ENCODE measurements at regions not wholly inside any gene's neighbourhood (a gene's known extent, or its start where the extent isn't known, plus 50 kb on each side); places are given as distances from the start of the nearest gene placed in this dataset.

GRCh38 chr5:39740404-39740803 is 315.6 kb upstream of the DAB2 start:
- TF ChIP-seq CTCF (IDR thresholded peaks at IDR 0.05; ENCODE audit: low read length) = no peak
- no peak for TF ChIP-seq EZH2 (optimal IDR thresholded peaks at IDR 0.05; ENCODE audit: low read depth, low read length)
- TF ChIP-seq EZH2phosphoT487 (IDR thresholded peaks at IDR 0.05; ENCODE audit: low read length) = no peak

All from MM.1S (cell line).